GM19438 (cell line): ENCODE measurements at regions not wholly inside any gene's neighbourhood (a gene's known extent, or its start where the extent isn't known, plus 50 kb on each side); places are given as distances from the start of the nearest gene placed in this dataset.
"Not testable (repeated sequence)": the region's sequence is repeated elsewhere in the genome, so short reads cannot be mapped to it uniquely, and the experiment has no call there.

Source experiments
- ATAC-seq: cut with Tn5 transposase; IDR thresholded peaks from one replicate; pipeline ENCODE4 v1.9.1; 2021; ENCODE audit warnings: low read depth; ENCODE audit not compliant: unreplicated experiment

- no peak for ATAC-seq
These were observed 164.1 kb upstream of the IRF2BP2 start for GRCh38 chr1:234773936-234774677.

- ATAC-seq: peak; percentile 89
These were observed 162.6 kb upstream of the IRF2BP2 start for GRCh38 chr1:234772345-234773147.

GRCh38 chr1:234771642-234772344, 161.8 kb upstream of the IRF2BP2 start:
- no peak for ATAC-seq

- ATAC-seq: no peak
These were observed 161.1 kb upstream of the IRF2BP2 start for GRCh38 chr1:234770924-234771540.

GRCh38 chr1:234769986-234770795, 160.2 kb upstream of the IRF2BP2 start:
- ATAC-seq: no peak

- no peak for ATAC-seq
These were observed 159.5 kb upstream of the IRF2BP2 start for GRCh38 chr1:234769284-234769985.

- ATAC-seq: no peak
These were observed 158.7 kb upstream of the IRF2BP2 start for GRCh38 chr1:234768569-234769283.

- no peak for ATAC-seq
These were observed 158.2 kb upstream of the IRF2BP2 start for GRCh38 chr1:234768171-234768568.

- ATAC-seq: no peak
These were observed 155.7 kb upstream of the IRF2BP2 start for GRCh38 chr1:234765672-234766071.

GRCh38 chr1:234765181-234765580, 155.2 kb upstream of the IRF2BP2 start:
- no peak for ATAC-seq

- ATAC-seq: no peak
These were observed 153.9 kb upstream of the IRF2BP2 start for GRCh38 chr1:234763910-234764309.

GRCh38 chr1:234763367-234763766, 153.4 kb upstream of the IRF2BP2 start:
- no peak for ATAC-seq

- ATAC-seq: not testable (repeated sequence)
These were observed 152.1 kb upstream of the IRF2BP2 start for GRCh38 chr1:234762127-234762526.

GRCh38 chr1:234760303-234760723, 150.3 kb upstream of the IRF2BP2 start:
- no peak for ATAC-seq

- no peak for ATAC-seq
These were observed 149.9 kb upstream of the IRF2BP2 start for GRCh38 chr1:234759888-234760287.

- ATAC-seq: no peak
These were observed 148.9 kb upstream of the IRF2BP2 start for GRCh38 chr1:234758851-234759250.

- ATAC-seq: no peak
These were observed 146.9 kb upstream of the IRF2BP2 start for GRCh38 chr1:234756857-234757256.

- no peak for ATAC-seq
These were observed 146.2 kb upstream of the IRF2BP2 start for GRCh38 chr1:234756066-234756774.
